Choroid plexus epithelial cell (primary cell): ENCODE measurements at regions not wholly inside any gene's neighbourhood (a gene's known extent, or its start where the extent isn't known, plus 50 kb on each side); places are given as distances from the start of the nearest gene placed in this dataset.

Source experiments
- DNase-seq: peaks from one replicate; pipeline ENCODE4 v3.0.0-alpha.2; 2010; ENCODE audit warnings: low read depth
- H3K4me3 ChIP-seq: 2 replicates; pipeline ENCODE4 v1.5.1; 2011; ENCODE audit warnings: low read depth, mild to moderate bottlenecking, control low read depth, low read length, moderate library complexity
- CTCF ChIP-seq: conservative IDR thresholded peaks from 2 replicates; pipeline ENCODE4 v1.5.1; 2011; ENCODE audit warnings: low read depth, mild to moderate bottlenecking, control low read depth, inconsistent platforms, low read length, moderate library complexity

GRCh38 chr2:45069684-45070083 is 60.4 kb upstream of the SIX2 start:
- H3K4me3 ChIP-seq = no peak overlapping the region
- DNase-seq = no peak
- TF ChIP-seq CTCF = no peak

- H3K4me3 ChIP-seq = no peak overlapping the region
- peak; percentile 9 for DNase-seq
- TF ChIP-seq CTCF = no peak
Measured at GRCh38 chr2:45068571-45069140, 59.4 kb upstream of the SIX2 start.

GRCh38 chr2:45067859-45068570 is 58.8 kb upstream of the SIX2 start:
- peak; percentile 37 for TF ChIP-seq CTCF
- DNase-seq = peak; percentile 57
- no peak overlapping the region for H3K4me3 ChIP-seq
